GM23338 (cell line): ENCODE measurements at regions not wholly inside any gene's neighbourhood (a gene's known extent, or its start where the extent isn't known, plus 50 kb on each side); places are given as distances from the start of the nearest gene placed in this dataset.

Source experiments
- CREB1 ChIP-seq: fragments of 250-450 bp; sonication (Bioruptor Pico); IDR thresholded peaks from 2 replicates; pipeline ENCODE4 v1.5.0; 2020; ENCODE audit warnings: low read depth, mild to moderate bottlenecking, moderate library complexity
- EZH2 ChIP-seq: fragments of 200-600 bp; sonication (generic); IDR thresholded peaks from one replicate; pipeline ENCODE4 v1.8.0; 2017; ENCODE audit warnings: antibody characterized with exemption, mild to moderate bottlenecking, low read depth; ENCODE audit not compliant: unreplicated experiment
- EZH2phosphoT487 ChIP-seq: fragments of 200-600 bp; sonication (generic); IDR thresholded peaks from one replicate; pipeline ENCODE4 v1.8.1; 2018; ENCODE audit warnings: antibody characterized with exemption; ENCODE audit not compliant: unreplicated experiment
- JUNB ChIP-seq: IDR thresholded peaks from one replicate; pipeline ENCODE4 v1.6.1; 2016; ENCODE audit warnings: antibody characterized with exemption; ENCODE audit not compliant: unreplicated experiment
- NANOG ChIP-seq: IDR thresholded peaks from 2 replicates; pipeline ENCODE4 v1.6.1; 2016; ENCODE audit warnings: antibody characterized with exemption, borderline replicate concordance
- POLR2AphosphoS5 ChIP-seq: IDR thresholded peaks from 2 replicates; pipeline ENCODE4 v1.6.1; 2016; ENCODE audit warnings: antibody characterized with exemption, low read depth
- STAT1 ChIP-seq: IDR thresholded peaks from one replicate; pipeline ENCODE4 v1.6.1; 2016; ENCODE audit warnings: antibody characterized with exemption; ENCODE audit not compliant: unreplicated experiment
- ZNF114 ChIP-seq: fragments of 250-450 bp; sonication (Bioruptor Pico); IDR thresholded peaks from 2 replicates; pipeline ENCODE4 v1.5.0; 2020; ENCODE audit warnings: mild to moderate bottlenecking, moderate library complexity
- ZNF331 ChIP-seq: fragments of 250-450 bp; sonication (Bioruptor Pico); IDR thresholded peaks from 2 replicates; pipeline ENCODE4 v1.5.0; 2020; ENCODE audit warnings: low read depth, mild to moderate bottlenecking, moderate library complexity
- TF ChIP-seq, protein P1 (sequence below), 2 experiments: fragments of 200-600 bp in 1 of 2; sonication (generic) in 1 of 2; conservative IDR thresholded peaks; 2 replicates each; pipeline versions ENCODE4 v1.5.1 to v1.6.1; 2016 to 2017; ENCODE audit warnings: antibody characterized with exemption in 2 of 2, low read depth in 2 of 2, mild to moderate bottlenecking in 2 of 2, moderate library complexity in 1 of 2
- TF ChIP-seq, protein P2 (sequence below): IDR thresholded peaks from one replicate; pipeline ENCODE4 v1.6.1; 2018; ENCODE audit warnings: antibody characterized with exemption; ENCODE audit not compliant: unreplicated experiment
- TF ChIP-seq, protein P3 (sequence below): IDR thresholded peaks from 2 replicates; pipeline ENCODE4 v1.6.1; 2016; ENCODE audit warnings: antibody characterized with exemption

DNA sequence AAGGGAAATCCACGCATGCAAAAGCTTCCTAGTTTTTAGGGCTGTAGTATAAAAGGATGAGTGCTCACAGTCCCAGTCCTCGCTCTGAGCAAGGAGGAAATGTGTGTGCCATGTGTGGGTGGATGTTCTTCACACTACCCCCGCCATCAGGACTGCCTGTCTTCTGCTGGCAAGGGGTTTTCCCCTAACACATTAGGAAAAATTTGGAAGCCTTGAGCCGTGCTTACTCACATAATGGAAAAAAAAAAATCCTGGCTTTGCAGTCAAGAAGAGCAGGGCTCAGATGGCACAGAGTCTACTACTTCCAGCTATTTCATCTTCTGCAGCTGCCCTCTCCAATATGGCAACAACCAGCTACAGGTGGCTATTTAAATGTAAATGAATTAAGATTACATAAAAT lies 363.1 kb downstream of the PLPP3 start:
- TF ChIP-seq, protein P1, sequence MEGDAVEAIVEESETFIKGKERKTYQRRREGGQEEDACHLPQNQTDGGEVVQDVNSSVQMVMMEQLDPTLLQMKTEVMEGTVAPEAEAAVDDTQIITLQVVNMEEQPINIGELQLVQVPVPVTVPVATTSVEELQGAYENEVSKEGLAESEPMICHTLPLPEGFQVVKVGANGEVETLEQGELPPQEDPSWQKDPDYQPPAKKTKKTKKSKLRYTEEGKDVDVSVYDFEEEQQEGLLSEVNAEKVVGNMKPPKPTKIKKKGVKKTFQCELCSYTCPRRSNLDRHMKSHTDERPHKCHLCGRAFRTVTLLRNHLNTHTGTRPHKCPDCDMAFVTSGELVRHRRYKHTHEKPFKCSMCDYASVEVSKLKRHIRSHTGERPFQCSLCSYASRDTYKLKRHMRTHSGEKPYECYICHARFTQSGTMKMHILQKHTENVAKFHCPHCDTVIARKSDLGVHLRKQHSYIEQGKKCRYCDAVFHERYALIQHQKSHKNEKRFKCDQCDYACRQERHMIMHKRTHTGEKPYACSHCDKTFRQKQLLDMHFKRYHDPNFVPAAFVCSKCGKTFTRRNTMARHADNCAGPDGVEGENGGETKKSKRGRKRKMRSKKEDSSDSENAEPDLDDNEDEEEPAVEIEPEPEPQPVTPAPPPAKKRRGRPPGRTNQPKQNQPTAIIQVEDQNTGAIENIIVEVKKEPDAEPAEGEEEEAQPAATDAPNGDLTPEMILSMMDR (conservative IDR thresholded peaks at IDR 0.05; ENCODE audit: low read depth in 2 of 2), result no peak
- TF ChIP-seq EZH2 (no peak), JUNB (no peak), EZH2phosphoT487 (no peak), POLR2AphosphoS5 (no peak), ZNF114 (no peak), NANOG (no peak), CREB1 (CRISPR knock-in tag) (no peak), ZNF331 (CRISPR knock-in tag) (no peak), STAT1 (no peak)
- TF ChIP-seq, protein P2, sequence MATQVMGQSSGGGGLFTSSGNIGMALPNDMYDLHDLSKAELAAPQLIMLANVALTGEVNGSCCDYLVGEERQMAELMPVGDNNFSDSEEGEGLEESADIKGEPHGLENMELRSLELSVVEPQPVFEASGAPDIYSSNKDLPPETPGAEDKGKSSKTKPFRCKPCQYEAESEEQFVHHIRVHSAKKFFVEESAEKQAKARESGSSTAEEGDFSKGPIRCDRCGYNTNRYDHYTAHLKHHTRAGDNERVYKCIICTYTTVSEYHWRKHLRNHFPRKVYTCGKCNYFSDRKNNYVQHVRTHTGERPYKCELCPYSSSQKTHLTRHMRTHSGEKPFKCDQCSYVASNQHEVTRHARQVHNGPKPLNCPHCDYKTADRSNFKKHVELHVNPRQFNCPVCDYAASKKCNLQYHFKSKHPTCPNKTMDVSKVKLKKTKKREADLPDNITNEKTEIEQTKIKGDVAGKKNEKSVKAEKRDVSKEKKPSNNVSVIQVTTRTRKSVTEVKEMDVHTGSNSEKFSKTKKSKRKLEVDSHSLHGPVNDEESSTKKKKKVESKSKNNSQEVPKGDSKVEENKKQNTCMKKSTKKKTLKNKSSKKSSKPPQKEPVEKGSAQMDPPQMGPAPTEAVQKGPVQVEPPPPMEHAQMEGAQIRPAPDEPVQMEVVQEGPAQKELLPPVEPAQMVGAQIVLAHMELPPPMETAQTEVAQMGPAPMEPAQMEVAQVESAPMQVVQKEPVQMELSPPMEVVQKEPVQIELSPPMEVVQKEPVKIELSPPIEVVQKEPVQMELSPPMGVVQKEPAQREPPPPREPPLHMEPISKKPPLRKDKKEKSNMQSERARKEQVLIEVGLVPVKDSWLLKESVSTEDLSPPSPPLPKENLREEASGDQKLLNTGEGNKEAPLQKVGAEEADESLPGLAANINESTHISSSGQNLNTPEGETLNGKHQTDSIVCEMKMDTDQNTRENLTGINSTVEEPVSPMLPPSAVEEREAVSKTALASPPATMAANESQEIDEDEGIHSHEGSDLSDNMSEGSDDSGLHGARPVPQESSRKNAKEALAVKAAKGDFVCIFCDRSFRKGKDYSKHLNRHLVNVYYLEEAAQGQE, result no peak
- TF ChIP-seq, protein P3, sequence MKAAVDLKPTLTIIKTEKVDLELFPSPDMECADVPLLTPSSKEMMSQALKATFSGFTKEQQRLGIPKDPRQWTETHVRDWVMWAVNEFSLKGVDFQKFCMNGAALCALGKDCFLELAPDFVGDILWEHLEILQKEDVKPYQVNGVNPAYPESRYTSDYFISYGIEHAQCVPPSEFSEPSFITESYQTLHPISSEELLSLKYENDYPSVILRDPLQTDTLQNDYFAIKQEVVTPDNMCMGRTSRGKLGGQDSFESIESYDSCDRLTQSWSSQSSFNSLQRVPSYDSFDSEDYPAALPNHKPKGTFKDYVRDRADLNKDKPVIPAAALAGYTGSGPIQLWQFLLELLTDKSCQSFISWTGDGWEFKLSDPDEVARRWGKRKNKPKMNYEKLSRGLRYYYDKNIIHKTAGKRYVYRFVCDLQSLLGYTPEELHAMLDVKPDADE, result no peak
